ENCODE measurements at regions not wholly inside any gene's neighbourhood (a gene's known extent, or its start where the extent isn't known, plus 50 kb on each side); places are given as distances from the start of the nearest gene placed in this dataset.
"Not testable (repeated sequence)": the region's sequence is repeated elsewhere in the genome, so short reads cannot be mapped to it uniquely, and the experiment has no call there.

DNA sequence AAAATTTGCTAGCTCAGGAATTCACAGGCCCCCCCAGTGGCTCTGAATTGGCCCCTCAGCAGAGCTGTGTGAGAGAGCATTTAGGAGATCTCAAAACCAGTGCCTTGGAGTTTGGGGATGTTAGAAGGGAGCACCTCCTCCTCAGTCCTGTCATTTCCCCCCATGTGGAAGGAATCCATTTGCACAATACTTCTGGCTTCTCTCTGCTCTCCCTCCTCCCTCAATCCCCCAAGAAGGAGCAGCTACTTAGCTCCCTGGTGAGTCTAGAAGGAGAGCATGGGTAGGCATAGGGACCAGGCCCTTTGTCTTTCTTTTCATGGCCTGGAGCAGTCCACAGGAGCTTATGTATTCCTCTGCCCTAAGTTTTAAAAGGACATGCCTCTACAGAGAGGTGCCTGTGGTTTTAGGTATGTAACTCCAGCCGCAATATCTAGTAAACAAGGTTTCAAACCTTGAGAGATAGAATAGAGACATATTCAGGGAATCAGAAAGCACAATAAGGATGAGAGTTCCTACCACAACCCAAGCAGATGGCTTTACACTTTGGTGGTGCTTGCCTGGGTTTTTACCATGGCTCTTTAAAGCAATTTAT, 199.4 kb downstream of the FCRL5 start:
- ATAC-seq = no peak
- no peak overlapping the region for H3K27ac ChIP-seq
- H3K4me3 ChIP-seq = no peak overlapping the region
- H3K9me3 ChIP-seq = no peaks in the 10 kb centered on the region
- no peaks in the 10 kb centered on the region for H3K4me1 ChIP-seq
- in situ Hi-C loops (cut with MboI; ENCODE audit: low sequenced_read_pairs in 4 of 4) (no loop called here), intact Hi-C loops (cut with DNase I; ENCODE audit: low total_unique reads) (no loop called here)
- H3K36me3 ChIP-seq = no peaks in the 10 kb centered on the region
- H3K27me3 ChIP-seq = no peaks in the 10 kb centered on the region
- no peak for DNase-seq
- TF ChIP-seq POLR2A (IDR thresholded peaks at IDR 0.05) = no peak
- TF ChIP-seq, protein P1, sequence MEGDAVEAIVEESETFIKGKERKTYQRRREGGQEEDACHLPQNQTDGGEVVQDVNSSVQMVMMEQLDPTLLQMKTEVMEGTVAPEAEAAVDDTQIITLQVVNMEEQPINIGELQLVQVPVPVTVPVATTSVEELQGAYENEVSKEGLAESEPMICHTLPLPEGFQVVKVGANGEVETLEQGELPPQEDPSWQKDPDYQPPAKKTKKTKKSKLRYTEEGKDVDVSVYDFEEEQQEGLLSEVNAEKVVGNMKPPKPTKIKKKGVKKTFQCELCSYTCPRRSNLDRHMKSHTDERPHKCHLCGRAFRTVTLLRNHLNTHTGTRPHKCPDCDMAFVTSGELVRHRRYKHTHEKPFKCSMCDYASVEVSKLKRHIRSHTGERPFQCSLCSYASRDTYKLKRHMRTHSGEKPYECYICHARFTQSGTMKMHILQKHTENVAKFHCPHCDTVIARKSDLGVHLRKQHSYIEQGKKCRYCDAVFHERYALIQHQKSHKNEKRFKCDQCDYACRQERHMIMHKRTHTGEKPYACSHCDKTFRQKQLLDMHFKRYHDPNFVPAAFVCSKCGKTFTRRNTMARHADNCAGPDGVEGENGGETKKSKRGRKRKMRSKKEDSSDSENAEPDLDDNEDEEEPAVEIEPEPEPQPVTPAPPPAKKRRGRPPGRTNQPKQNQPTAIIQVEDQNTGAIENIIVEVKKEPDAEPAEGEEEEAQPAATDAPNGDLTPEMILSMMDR (IDR thresholded peaks at IDR 0.05 in 4 of 5, conservative IDR thresholded peaks at IDR 0.05 in 1 of 5) = no peak

DNA sequence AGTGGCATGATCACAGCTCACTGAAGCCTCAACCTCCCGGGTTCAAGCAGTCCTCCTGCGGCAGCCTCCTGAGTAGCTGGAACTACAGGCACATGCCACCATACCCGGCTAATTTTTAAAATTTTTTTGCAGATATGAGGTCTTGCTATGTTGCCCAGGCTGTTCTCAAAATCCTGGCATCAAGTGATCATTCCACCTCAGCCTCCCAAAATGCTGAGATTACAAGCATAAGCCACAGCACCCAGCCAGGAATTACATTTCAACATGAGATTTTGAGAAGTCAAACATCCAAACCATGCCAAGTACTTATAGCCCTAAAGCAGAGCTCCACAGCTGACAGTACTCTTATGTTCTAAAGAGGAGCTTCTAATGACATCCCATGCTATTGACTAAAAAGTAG, 200.1 kb downstream of the FCRL5 start:
- intact Hi-C loops (cut with DNase I; ENCODE audit: low total_unique reads) (no loop called here), in situ Hi-C loops (cut with MboI; ENCODE audit: low sequenced_read_pairs in 4 of 4) (no loop called here)
- ATAC-seq (no peak), DNase-seq (no peak)
- Histone ChIP-seq H3K36me3 (no peaks in the 10 kb centered on the region), H3K4me3 (no peak overlapping the region), H3K27ac (no peak overlapping the region), H3K4me1 (no peaks in the 10 kb centered on the region), H3K27me3 (no peaks in the 10 kb centered on the region), H3K9me3 (no peaks in the 10 kb centered on the region)
- TF ChIP-seq POLR2A (IDR thresholded peaks at IDR 0.05) = no peak

DNA sequence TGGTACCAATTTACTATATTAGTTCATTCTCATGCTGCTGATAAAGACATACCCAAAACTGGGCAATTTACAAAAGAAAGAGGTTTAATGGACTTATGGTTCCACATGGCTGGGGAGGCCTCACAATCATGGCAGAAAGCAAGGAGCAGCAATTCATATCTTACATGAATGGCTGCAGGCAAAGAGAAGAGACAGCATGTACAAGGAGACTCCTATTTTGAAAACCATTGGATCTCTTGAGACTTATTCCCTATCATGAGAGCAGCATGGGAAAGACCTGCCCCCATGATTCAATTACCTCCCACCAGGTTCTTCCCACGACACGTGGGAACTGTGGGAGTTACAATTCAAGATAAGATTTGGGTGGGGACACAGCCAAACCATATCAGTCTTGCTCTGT, 200.5 kb downstream of the FCRL5 start:
- H3K9me3 ChIP-seq; ATAC-seq; DNase-seq; H3K4me1 ChIP-seq; in situ Hi-C loops (cut with MboI; ENCODE audit: low sequenced_read_pairs in 4 of 4); H3K27ac ChIP-seq; intact Hi-C loops (cut with DNase I; ENCODE audit: low total_unique reads); H3K4me3 ChIP-seq; H3K27me3 ChIP-seq; H3K36me3 ChIP-seq: not testable (repeated sequence)

DNA sequence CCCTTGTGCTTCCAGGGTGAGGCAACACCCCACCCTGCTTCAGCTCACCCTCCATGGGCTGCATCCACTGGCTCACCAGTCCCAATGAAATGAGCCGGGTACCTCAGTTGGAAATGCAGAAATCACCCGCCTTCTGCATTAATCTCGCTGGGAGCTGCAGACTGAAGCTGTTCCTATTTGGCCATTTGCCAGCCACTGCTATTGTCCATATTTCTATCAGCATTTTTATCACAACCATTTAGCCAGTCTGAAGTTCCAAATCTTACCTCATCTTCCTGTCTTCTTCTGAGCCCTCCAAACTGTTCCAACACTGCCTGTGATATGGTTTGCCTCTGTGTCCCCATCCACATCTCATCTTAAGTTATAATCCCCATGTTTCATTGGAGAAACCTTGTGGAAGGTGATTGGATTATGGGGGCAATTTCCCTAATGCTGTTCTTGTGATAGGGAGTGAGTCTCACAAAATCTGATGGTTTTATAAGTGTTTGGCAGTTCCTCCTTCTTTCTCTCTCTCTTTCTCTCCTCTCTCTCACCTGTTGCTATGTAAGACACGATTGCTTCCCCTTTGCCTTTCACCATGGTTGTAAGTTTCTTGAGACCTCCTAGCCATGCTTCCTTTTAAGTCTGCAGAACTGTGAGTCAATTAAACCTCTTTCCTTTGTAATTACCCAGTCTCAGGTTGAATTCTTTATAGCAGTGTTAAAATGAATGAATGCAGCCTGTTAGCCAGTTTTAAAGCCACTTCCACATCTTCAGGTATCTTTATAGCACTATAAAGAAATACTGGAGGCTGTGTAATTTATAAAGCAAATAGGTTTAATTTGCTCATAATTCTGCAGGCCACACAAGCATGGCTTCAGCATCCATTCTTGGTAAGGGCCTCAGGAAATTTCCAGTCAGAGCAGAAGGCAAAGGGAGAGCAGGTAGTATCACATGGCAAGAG, 203.5 kb downstream of the FCRL5 start:
- Histone ChIP-seq H3K9me3 (no peaks in the 10 kb centered on the region), H3K27ac (no peak overlapping the region), H3K4me1 (no peaks in the 10 kb centered on the region), H3K36me3 (no peaks in the 10 kb centered on the region), H3K27me3 (no peaks in the 10 kb centered on the region), H3K4me3 (no peak overlapping the region)
- DNase-seq = no peak
- no peak for TF ChIP-seq POLR2A (IDR thresholded peaks at IDR 0.05)
- TF ChIP-seq, protein P1 (IDR thresholded peaks at IDR 0.05 in 4 of 5, conservative IDR thresholded peaks at IDR 0.05 in 1 of 5) = no peak
- in situ Hi-C loops (cut with MboI; ENCODE audit: low sequenced_read_pairs in 4 of 4) = no loop called here
- no peak for ATAC-seq
- intact Hi-C loops (cut with DNase I; ENCODE audit: low total_unique reads) = no loop called here

DNA sequence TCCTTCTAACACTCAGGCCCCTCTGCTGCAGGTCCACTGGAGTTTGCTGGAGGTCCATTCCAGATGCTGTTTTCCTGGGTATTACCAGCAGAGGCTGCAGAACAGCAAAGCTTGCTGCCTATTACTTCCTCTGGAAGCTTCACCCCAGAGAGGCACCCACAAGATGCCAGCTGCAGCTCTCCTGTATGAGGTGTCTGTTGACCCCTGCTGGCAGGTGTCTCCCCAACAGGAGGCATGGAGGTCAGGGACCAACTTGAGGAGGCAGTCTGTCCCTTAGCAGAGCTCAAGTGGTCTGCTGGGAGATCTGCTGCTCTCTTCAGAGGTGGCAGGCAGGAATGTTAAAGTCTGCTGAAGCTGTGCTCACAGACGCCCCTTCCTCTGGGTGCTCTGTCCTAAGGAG, 204.8 kb downstream of the FCRL5 start:
- no peak for DNase-seq
- H3K4me1 ChIP-seq = no peaks in the 10 kb centered on the region
- H3K36me3 ChIP-seq = no peaks in the 10 kb centered on the region
- ATAC-seq = no peak
- no peak overlapping the region for H3K27ac ChIP-seq
- no peak overlapping the region for H3K4me3 ChIP-seq
- intact Hi-C loops (cut with DNase I; ENCODE audit: low total_unique reads) = no loop called here
- H3K9me3 ChIP-seq = no peaks in the 10 kb centered on the region
- TF ChIP-seq, protein P1 (IDR thresholded peaks at IDR 0.05 in 4 of 5, conservative IDR thresholded peaks at IDR 0.05 in 1 of 5) = no peak
- no peak for TF ChIP-seq POLR2A (IDR thresholded peaks at IDR 0.05)
- no peaks in the 10 kb centered on the region for H3K27me3 ChIP-seq
- in situ Hi-C loops (cut with MboI; ENCODE audit: low sequenced_read_pairs in 4 of 4) = no loop called here

DNA sequence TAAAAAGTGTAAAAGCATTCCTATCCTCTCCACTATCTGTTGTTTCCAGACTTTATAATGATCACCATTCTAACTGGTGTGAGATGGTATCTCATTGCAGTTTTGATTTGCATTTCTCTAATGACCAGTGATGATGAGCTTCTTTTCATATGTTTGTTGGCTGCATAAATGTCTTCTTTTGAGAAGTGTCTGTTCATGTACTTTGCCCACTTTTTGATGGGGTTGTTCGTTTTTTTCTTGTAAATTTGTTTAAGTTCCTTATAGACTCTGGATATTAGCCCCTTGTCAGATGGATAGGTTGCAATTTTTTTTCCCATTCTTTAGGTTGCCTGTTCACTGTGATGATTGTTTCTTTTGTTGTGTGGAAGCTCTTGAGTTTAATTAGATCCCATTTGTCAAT, 199.6 kb upstream of the ETV3 start:
- H3K4me1 ChIP-seq; in situ Hi-C loops (cut with MboI; ENCODE audit: low sequenced_read_pairs in 4 of 4); intact Hi-C loops (cut with DNase I; ENCODE audit: low total_unique reads); H3K4me3 ChIP-seq; DNase-seq; H3K9me3 ChIP-seq; ATAC-seq; H3K36me3 ChIP-seq; H3K27ac ChIP-seq; H3K27me3 ChIP-seq: not testable (repeated sequence)

All from gastrocnemius medialis (tissue), 4 donors.